Umbilical cord (tissue), 1 donor: ENCODE measurements at regions not wholly inside any gene's neighbourhood (a gene's known extent, or its start where the extent isn't known, plus 50 kb on each side); places are given as distances from the start of the nearest gene placed in this dataset.

Source experiments
- DNase-seq: peaks from one replicate; pipeline ENCODE4 v3.0.0-alpha.2; 2015; ENCODE audit warnings: low spot score

DNA sequence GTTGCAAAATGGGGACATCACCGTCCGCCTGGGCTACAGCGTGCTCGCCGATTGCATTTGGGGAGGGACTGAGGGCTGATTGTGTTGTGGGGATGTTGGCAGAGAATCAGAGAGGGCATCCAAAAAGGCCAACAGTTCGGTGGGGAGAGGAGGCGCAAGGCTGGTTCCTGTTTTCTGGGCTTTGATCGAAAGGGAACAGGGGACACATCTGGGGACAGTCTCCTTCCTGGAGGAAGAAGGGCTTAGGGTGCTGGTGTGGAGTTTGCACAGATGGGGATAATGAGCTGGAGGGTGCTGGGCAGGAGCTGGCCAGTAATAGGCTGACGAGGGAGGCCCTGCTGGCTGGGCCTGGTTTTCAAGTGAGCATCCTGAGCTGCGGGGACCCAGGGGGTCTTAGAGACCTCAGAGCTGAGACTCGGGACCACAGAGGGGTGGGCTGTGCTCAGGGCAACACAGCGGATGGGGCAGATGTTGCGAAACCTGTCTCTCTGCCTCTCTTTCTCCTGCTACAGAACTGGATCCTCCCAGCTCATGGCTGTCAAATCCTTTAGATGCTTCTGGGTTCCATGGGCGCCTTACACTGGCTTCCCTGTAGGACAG, 288.7 kb downstream of the SEC14L1 start:
- DNase-seq, result no peak

DNA sequence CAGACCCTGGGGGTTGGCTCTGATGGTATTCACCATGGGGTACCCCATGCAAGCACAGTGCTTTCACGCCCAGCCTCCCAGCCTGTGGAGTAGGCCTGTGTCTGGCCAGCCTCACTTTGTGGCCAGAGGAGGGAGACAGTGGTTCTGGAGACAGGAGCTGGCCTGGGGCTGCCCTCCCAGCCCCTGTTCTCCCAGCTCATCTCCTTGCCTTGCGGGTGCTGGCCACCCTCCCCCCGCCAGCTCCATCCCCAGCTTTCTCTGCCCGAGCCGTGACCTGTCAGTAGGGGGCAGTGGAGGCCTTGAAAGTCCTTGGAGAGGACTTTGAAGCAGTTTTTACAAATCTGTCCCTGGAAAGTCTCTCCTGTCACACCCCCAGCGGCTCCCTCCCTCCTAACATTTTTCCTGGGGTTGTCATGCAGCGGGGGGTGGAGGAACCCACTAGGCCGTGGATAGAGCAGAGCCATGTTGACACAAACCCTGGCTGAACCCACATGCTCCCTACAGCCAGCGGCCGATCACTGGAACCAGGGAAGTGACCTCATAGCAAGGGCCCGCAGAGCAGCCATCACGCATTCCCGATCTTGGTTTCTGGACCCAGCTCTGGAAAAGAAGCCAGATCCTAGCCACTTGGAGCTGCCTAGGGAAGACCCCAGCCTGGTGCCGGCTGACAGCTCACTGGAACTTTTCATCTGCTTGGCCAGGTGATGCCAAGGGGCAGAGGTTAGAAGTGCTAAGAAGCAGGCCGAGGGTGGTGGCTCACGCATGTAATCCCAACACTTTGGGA, 289.4 kb downstream of the SEC14L1 start:
- peak; percentile 99 for DNase-seq

DNA sequence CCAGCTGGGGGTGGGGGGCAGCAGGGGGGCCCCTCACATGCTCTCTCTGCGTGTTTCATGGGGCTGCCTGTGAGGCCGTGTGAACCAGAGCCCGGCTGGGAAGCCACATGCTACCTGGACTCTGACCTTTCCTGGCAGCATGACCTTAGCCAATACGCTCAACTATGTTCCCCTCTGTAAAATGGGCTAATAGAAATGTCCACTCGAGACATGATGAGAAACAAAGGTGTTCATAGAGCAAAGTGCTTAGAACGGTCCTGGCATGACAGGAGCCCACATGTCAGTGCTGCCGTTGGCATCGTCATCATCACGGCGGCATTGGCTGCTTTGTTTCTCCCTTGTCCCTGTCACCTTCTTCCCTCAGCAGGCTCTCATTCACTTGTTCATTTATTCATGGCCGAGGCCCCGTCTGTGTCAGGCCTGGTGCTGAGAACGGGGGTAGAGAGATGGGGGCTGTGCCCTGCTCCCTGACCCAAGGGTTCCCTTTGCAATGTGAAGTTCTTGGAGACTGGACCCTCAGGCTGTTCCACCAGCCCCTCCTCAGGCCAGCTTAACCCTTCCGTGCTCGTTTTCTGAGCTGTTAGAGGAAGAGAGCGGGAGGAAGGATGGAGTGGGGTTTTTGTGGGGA, 291.4 kb downstream of the SEC14L1 start:
- DNase-seq, result no peak

DNA sequence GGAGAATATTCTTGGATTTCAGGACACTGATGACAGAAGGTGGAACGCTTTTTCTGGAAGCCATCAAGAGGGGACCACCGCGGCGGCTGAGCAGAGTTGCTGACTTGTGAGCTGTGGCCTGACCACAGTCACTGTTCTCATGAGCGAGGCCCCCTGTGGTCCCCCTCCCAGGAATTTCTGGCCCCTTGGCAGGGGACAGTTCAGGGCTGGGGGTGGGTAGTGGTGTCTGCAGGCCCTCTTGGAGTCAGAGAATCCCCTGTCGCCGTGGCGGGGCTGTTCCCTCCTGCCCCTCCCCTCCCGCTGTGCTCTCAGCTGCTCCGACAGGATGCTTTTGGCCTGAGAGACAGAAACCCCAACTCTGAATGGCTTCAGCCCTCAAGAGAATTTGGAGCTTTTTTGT, 292.0 kb downstream of the SEC14L1 start:
- no peak for DNase-seq

DNA sequence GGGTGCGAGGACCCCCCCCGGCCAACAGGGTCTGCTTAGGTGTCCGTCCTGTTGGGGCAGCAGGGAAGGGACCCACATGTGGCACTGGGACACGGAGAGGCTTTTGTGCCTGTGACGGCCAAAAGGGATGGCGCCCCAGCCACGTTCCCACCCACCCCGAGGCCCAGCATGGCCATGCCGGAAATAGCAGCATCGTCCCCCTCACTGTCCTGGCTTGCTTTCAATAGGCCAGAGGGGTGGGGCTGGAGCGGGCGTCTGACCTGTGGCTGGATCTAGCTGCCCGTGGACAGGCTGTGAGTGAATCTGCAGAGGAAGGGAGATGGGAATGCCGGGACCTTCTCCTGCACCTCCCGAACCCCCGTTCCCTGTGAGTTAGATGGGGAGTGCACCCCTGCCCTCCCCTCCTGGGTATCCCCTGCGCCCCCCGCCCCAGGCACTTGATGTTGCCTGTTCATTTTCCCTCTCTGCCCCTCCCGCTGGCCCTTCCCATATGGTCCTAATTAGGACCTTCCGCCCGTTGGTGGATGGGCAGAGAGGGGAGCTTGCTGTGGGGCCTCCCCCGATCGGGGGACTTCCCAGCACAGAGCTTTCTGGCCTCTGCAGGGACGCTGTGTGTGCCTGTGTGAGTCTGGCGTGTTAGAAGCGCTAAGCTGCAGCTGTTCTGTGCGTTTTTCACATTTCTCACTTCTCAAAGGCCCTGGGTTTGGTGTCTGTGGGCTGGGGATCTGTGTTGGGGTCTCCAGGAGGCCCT, 292.8 kb downstream of the SEC14L1 start:
- peak; percentile 83 for DNase-seq

DNA sequence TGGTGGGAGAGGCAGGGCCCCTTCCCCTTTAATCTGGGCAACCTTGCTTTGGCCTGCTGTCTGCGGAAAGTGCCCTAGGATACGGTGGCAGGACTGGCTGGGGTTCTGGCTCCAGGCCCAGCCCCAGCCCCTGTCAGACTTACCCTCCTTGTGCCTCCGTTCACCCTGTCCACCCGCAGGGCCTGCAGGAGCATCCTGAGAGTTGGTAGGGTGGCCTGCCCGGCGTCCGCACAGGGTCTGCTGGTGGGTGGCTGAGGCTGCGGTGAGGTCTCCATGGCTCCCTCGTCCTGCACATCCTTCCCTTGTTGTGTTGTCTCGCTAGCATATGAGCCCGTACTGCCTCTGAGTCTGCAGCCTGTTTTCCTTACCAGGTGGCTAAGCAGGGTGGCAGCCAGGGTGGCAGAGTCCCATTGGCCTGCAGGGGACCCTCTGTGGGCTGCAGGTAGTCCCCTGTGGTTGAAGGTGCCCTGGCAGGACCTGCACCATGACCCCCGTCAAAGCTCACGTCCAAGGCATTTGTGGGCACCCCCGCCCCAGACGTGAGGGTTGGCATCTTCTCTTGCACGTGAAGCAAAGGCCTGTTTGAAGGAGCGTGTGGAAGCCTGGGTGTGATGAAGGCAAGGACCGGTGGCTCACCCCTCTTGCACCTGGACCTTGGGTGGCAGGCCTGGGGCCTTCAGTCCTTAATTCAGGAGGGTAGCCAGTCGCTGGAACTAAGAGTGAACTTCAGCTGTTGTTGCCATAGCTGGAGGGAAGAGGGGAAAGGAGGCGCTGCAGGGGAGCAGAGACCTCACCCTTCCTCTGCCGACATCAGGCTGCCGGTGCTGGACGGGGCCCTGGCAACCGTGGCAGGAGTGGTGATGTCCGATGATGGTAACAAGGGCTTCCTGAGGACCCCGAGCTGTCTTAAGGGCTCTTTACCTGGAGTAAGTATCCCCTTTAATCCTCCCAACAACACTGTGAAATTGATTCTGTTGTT, 293.7 kb downstream of the SEC14L1 start:
- no peak for DNase-seq

DNA sequence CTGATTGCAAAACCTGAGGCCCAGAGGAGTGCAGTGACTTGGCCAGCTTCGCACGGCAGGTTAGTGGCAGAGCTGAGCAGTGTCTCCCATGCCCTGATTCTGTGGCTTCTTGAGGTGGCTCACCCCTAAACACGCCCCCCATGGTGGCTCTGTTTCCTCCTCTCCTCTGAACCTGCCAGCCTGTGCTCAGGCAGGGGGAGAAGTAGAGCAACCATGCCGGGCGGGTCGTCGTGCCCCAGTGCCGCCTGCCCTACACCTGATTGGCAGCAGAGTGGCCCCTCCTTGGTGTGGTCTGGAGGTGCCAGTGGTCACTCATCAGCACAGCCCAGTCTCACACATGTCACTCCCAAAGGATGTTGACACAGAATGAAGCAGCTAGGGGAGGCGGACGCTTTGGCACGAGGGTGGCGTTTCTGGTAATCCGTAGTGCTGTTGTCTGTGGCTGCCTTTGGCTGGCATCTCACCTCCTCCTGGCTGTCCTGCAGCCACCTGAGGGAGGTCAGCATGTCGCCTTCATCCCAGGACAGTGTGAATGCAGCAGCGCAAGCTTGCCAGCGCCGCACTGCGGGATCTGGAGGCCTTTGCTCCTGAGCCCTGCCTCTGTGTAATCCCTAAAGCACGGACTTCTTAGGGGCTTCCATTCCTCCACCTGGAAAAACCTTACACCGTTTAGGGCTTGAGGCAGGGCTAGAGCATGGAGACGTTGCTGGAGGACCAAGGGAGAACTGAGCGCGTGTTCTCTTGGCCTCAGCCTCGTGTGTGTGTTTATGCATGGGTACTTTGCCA, 294.7 kb downstream of the SEC14L1 start:
- DNase-seq, result no peak

DNA sequence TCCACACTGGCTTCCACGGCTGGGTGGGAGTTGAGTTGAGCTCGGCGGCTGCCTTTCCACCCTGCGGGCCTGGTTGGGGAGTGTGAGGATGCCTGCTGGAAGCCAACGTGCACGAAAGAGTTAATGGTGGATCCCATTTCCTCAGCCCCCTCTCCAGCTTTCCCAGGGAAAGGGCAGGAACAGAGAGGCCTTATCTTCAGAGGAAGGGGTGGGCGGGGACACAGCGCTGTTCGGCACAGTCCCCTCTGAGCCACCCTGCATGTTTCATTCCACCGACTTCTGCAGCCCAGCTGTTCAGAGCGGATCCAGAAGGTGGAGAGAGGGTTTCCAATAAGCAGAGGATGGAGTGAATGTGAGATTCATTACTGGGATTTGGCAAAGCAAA, 295.3 kb downstream of the SEC14L1 start:
- DNase-seq, result peak; percentile 90

DNA sequence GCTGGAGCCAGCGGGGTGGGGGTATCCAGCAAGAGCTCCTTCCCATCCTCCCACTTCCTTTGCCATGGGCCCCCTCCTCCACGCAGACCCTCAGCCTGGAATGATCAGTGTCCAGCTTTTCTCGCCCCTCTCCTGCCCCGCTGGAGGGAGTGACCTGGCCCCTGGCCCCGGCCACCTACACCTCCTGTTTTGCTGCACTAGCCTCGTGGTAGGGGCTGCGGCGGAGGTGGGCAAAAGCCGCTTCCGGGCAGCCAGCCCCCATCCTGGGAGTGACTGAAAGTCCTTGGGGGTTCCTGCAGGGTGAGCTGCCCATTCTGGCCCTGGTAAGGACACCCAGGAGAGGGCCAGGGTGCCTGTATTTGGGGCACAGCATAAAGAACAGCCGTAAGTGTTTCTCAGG, 295.7 kb downstream of the SEC14L1 start:
- no peak for DNase-seq

DNA sequence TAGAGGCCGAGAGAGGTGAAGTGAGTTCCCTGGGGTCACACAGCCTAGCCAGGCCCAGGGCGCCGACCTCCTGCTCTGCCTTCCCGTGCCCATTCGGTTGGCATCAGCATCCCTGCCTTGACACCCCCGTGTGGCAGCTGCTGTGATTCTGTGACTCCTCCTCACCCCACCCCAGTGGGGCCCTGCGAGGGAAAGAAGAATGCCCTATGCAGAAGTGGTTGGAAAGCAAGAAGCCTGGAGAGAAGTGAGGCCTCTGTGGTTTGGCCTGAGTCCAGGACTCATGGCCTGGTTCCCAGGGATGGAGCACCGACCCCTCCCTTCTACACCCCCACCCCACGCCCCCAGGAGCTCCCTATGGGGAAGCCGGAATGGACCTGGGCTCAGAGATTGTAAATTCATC, 296.2 kb downstream of the SEC14L1 start:
- DNase-seq, result peak; percentile 94

DNA sequence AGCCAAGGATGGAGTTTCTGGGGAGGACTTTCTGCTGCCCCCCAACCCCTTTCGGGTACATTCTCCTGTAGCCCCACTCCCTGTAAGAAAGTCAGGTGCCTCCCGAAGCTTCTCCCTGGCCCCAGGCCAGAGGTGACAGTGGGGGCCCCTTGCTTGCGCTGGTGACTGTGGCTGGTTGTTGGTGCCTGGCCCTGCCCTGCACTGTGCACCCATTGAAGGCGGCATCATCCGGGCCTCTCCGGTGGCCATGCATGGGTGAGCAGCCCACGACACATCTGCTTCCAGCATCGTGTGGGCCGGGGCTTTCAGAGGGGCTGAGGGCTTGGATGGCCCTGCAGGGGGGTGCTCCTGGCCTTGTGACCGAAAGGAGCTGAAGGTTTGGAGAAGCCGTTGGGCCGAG, 297.0 kb downstream of the SEC14L1 start:
- no peak for DNase-seq

DNA sequence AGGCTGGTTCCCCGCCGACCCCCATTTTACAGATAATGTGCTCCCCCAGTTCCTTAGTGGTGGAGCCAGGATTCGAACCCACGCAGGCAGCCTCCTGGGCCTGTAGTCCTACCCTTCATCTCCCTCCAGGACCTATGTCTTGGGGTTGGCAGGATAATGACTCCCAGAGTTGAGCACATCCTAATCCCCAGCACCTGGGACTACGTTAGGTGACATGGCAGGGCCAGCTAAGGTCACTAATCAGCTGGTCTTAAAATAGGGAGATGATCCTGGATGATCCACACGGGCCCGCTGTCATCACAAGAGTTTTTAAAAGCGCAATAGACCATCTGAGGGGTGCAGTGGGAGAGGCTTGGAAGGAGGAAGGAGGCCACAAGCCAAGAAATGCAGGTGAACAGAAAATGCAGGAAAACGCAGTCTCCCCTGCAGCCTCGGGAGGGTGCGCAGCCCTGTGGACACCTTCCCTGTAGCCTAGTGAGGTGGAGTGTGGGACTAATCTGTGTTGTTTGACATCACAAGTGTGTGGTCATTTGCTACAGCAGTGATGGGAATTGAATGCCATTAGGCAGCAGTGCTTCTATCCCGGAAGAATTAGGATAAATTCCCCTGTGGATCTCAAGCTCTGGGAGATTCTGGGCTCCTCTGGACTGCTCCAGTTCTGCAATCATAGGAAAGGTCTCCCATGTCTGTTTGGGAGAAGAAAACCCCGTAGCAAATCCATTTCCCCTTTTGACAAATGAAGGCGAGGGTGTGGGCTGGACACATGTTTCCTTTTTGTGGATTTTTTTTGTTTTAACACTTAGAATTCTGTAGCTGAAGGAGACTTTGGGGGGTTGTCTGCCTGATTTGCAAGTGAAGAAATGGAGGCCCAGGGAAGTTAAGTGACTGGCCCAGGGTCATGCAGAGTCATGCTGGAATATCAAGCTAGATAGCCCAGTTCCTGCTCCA, 297.7 kb downstream of the SEC14L1 start:
- no peak for DNase-seq

DNA sequence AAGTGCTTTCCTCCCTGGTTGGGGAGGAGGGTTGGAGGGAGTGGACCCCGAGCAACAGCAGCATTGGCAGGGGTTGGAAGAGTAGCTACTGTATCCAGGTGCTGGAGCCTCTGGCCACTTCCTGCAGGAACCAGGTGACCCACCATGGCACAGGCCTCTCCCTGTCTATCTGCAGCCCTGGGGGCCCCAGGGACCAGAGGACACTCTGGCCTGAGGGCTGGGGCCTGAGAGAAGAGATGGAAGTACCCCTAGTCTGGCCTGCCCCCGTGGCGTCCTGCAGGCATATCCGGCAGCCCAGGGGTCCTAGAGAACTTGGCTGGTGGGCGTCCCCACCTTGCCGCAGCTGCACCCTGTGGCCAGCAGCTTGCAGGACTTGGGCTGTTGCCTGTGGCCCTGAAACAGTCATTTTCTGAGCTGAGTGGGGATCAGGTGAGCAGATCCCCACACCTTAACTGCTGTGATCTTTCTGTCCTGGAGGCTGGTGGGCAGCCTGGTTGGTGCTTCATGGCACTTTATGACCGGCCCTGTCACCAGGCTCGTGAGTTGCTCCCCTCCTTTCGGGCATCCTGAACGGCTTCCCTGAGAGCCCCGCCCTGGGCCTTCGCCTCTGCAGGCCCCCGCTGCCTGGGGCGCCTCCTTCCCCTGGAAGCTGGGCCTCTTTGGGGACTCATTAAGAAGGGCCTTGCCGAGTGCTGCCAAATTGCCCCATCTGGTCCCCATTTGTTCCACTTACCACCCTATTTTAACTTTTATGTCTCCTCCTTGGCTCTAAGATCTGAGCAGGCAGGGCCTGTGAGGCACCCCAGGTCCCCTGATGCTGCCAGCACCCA, 298.6 kb downstream of the SEC14L1 start:
- peak; percentile 76 for DNase-seq

DNA sequence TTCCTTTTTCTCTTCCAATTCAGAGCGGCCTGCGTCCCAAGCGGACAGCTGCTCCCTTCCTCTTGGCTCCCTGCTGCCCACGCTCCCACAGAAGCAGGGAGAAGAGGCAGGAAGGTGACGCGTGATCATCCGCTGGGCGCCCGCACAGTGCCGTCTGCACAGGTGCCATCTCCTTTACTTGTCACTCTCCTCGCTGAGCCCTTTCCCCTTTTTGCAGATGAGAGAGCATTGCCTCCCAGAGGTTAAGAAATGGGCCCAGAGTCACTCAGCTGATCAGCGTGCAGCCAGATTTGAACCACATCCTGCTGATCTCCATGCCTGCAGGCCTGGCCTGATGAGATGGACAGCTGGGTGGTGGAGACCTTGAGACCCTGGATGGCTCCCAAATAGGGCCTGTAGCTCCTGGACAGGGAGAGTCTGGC, 299.8 kb downstream of the SEC14L1 start:
- no peak for DNase-seq

DNA sequence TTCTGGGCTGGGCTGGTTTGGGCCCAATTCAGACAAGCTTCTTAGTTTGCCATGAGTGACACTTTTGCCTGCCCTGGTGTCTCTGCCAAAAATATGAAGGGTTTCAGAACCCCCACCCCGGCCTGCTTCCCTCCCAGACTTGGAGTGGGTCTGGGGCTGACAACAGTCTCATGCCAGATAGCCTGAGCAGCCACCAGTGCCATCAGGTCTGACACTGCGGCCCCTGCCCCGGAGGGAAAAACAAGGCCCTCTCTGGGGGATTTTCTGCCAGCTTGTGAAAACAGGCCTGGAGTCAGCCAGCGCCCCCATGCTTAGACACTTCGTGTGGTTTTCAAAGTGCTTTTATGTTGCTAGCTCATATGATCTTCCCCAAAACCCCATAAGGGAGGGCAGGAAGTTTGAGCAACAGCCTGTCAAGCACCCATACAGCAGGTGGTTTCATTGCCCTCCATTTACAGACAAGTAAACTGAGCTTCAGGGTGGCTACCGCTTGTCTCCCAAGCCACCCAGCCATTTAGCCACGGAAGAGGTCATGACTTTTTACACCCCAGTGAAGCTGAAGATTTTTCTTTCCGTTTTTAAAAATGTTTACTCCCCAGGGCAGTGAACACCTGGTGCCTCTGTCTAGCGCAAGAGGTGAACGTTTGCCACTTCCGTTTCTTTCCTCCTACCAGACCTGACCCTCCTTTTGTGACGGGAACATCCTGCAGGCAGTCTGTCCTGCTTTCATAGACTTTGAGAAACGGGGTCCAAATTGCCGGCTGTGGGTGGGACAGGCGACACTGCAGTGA, 300.6 kb downstream of the SEC14L1 start:
- no peak for DNase-seq

DNA sequence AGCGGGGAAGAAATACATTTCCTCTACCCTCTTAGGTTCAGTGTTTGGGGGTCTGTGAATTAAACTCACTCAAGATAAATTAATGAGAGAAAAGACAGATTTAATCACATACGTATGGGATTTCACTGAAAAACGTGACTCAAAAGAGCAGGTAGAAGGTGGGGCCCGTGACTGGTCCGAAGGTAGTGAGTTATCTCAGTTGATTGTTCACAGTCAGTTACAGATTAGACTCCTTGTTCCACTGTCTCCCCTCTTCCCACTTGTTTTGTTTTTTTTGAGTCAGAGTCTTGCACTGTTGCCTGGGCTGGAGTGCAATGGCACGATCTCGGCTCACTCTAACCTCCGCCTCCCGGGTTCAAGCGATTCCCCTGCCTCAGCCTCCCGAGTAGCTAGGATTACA, 301.2 kb downstream of the SEC14L1 start:
- no peak for DNase-seq

DNA sequence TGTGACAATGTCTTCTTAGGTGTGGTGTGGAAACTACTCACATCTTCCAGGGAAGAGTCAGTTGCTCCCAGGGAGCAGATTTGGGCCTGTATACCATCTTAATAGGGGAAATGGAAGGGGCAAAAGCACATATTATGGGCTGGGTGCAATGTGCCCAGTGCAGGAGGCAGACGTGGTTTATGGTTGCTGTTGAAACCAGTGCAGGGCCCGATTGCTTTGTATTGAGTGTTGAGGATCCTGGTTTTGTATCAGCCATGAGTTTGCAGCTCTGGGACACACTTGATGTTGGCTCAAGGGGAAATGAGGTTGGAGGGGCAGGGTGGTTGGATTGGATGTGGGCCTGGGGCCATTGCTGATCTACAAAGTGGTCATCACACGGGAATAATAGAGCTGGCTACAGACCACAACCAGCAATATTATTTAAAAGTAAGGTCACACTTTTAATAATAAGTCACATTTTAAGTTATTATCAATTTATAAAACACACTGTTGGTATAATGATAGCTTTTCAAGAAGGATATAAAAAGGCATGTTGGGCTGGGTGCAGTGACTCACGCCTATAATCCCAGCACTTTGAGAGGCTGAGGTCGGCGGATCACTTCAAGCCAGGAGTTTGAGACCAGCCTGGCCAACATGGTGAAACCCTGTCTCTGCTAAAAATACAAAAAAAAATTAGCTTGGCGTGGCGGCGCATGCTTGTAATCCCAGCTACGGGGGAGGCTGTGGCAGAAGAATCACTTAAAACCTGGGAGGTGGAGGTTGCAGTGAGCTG, 302.4 kb downstream of the SEC14L1 start:
- DNase-seq, result peak; percentile 84
